Large intestine (tissue), 3 donors: ENCODE measurements at regions not wholly inside any gene's neighbourhood (a gene's known extent, or its start where the extent isn't known, plus 50 kb on each side); places are given as distances from the start of the nearest gene placed in this dataset.

Source experiments
- DNase-seq, 2 donors: peaks; one replicate each; pipeline versions ENCODE4 v3.0.0 to v3.0.0-alpha.2; 2013
- H3K27ac ChIP-seq: one replicate; pipeline ENCODE4 v1.5.1; 2013; ENCODE audit warnings: low read length
- H3K27me3 ChIP-seq: 2 replicates; pipeline ENCODE4 v1.6.1; 2013; ENCODE audit warnings: low read length; ENCODE audit not compliant: control insufficient read depth, insufficient read depth
- H3K36me3 ChIP-seq: 2 replicates; pipeline ENCODE4 v1.6.1; 2013; ENCODE audit warnings: low read length; ENCODE audit not compliant: control insufficient read depth, insufficient read depth
- H3K4me1 ChIP-seq: one replicate; pipeline ENCODE4 v1.6.1; 2013; ENCODE audit warnings: low read length; ENCODE audit not compliant: control insufficient read depth, insufficient read depth
- H3K4me3 ChIP-seq: one replicate; pipeline ENCODE4 v1.5.1; 2013; ENCODE audit warnings: low read length
- H3K9me3 ChIP-seq: one replicate; pipeline ENCODE4 v1.6.1; 2013; ENCODE audit warnings: mild to moderate bottlenecking, low read depth, low read length, moderate library complexity; ENCODE audit not compliant: control insufficient read depth
- WGBS: methylation state at CpG from one replicate; pipeline ENCODE4 v1.1.5; 2013; ENCODE audit warnings: low lambda C conversion rate; ENCODE audit not compliant: insufficient coverage; 5-methylcytosine and 5-hydroxymethylcytosine counted together

- Histone ChIP-seq H3K27ac (no peak overlapping the region), H3K4me3 (no peak overlapping the region), H3K9me3 (no peaks in the 10 kb centered on the region), H3K4me1 (no peaks in the 10 kb centered on the region), H3K36me3 (no peaks in the 10 kb centered on the region), H3K27me3 (no peaks in the 10 kb centered on the region)
- DNase-seq, result no peak
- WGBS, result no CpG with 5 or more reads among the region's 2 CpGs
Measured at GRCh38 chr3:5731100-5731499, 543.6 kb downstream of the EDEM1 start.

DNA sequence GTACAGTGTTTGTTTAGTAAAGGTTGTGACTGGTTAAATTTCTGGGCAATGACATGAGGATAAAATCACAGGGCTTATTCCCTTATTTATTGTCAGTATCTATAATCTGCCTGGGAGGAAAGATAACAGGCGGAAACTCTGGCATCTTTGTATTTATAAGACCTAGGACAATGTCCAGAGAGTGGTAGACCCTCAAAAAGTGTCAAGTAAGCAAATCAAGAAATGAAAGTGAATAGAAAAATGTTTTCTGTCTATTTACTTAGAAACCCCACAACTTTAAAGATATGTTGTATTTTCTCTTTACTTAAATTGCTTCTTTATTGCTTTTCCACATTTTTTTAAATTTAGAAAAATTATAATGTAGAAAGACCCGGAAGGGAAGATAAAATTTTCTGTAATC, 544.6 kb downstream of the EDEM1 start:
- DNase-seq, result no peak
- Histone ChIP-seq H3K4me3 (no peak overlapping the region), H3K9me3 (no peaks in the 10 kb centered on the region), H3K27me3 (no peaks in the 10 kb centered on the region), H3K4me1 (no peaks in the 10 kb centered on the region), H3K27ac (no peak overlapping the region), H3K36me3 (no peaks in the 10 kb centered on the region)
- WGBS, result 69% methylated on average over 2 of the region's 2 CpGs

DNA sequence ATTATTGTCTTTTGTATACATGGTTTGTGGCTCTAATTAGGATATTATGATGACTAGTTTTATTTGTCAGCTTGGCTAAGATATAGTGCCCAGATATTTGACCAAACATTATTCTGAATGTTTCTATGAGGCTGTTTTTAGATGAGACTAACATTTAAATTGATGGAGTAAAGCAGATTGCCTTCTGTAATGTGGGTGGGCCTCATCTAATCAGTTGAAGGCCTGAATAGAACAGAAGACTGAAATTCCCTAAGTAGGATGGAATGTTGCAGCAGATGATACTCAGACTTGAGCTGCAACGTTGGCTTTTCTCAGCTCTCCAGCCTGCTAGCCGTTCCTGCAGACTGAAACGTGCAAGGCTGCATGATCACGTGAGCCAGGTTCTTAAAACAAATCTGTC, 546.5 kb downstream of the EDEM1 start:
- WGBS, result 83% methylated on average over 3 of the region's 4 CpGs
- H3K27me3 ChIP-seq, result no peaks in the 10 kb centered on the region
- DNase-seq, result no peak
- H3K27ac ChIP-seq, result no peak overlapping the region
- no peaks in the 10 kb centered on the region for H3K9me3 ChIP-seq
- H3K36me3 ChIP-seq, result no peaks in the 10 kb centered on the region
- H3K4me3 ChIP-seq, result no peak overlapping the region
- no peaks in the 10 kb centered on the region for H3K4me1 ChIP-seq

DNA sequence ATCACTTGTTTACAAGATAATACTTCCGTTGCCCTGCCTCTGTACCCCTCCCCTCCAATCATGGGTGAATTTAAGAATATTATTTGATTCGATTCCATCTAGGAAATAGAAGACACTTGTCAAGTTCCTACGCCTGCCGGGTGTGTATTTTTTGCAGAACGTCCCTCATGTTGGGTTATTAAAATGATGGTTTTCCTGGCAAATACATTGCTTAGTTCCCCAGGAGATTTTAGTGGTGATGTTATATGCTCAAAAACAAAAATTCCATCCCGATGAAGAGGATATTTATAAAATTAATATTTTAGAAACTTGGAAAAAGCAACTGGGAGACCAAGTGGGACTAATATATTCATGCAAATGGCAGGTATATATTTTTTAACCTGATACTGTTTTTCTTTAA, 548.4 kb downstream of the EDEM1 start:
- WGBS, result 100% methylated on average over 1 of the region's 6 CpGs
- no peaks in the 10 kb centered on the region for H3K36me3 ChIP-seq
- H3K27ac ChIP-seq, result no peak overlapping the region
- DNase-seq, result no peak
- H3K4me1 ChIP-seq, result no peaks in the 10 kb centered on the region
- H3K27me3 ChIP-seq, result no peaks in the 10 kb centered on the region
- no peaks in the 10 kb centered on the region for H3K9me3 ChIP-seq
- H3K4me3 ChIP-seq, result no peak overlapping the region

- H3K27me3 ChIP-seq, result no peaks in the 10 kb centered on the region
- H3K4me1 ChIP-seq, result no peaks in the 10 kb centered on the region
- no peak overlapping the region for H3K27ac ChIP-seq
- no peaks in the 10 kb centered on the region for H3K9me3 ChIP-seq
- H3K36me3 ChIP-seq, result no peaks in the 10 kb centered on the region
- DNase-seq, result no peak
- 67% methylated on average over 3 of the region's 3 CpGs for WGBS
- no peak overlapping the region for H3K4me3 ChIP-seq
Measured at GRCh38 chr3:5739299-5739935, 551.9 kb downstream of the EDEM1 start.

GRCh38 chr3:5739949-5740348, 552.4 kb downstream of the EDEM1 start:
- Histone ChIP-seq H3K4me1 (no peaks in the 10 kb centered on the region), H3K36me3 (no peaks in the 10 kb centered on the region), H3K27ac (no peak overlapping the region), H3K9me3 (no peaks in the 10 kb centered on the region), H3K27me3 (no peaks in the 10 kb centered on the region), H3K4me3 (no peak overlapping the region)
- WGBS, result 100% methylated on average over 1 of the region's 2 CpGs
- DNase-seq, result no peak

DNA sequence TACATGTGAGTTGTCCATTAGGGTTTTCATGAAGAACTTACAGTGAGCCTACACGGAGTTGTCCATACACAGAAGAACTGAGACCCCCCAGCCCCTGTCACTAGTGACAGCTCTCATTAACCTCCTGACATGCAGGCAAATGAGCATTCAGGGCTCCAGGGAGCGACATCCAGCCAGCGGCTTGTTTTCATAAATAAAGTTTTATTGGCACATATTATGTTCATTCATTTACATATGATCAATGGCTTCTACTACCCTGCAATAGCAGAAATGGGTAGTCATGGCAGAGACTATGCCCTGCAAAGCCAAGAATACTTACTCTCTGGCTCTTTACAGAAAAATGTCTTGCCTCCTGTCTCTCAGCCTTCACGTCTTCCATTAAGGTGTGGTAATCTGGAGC, 553.5 kb downstream of the EDEM1 start:
- no peaks in the 10 kb centered on the region for H3K4me1 ChIP-seq
- WGBS, result no CpG with 5 or more reads among the region's 4 CpGs
- no peak overlapping the region for H3K4me3 ChIP-seq
- no peak overlapping the region for H3K27ac ChIP-seq
- H3K9me3 ChIP-seq, result no peaks in the 10 kb centered on the region
- no peaks in the 10 kb centered on the region for H3K27me3 ChIP-seq
- no peak for DNase-seq
- no peaks in the 10 kb centered on the region for H3K36me3 ChIP-seq

DNA sequence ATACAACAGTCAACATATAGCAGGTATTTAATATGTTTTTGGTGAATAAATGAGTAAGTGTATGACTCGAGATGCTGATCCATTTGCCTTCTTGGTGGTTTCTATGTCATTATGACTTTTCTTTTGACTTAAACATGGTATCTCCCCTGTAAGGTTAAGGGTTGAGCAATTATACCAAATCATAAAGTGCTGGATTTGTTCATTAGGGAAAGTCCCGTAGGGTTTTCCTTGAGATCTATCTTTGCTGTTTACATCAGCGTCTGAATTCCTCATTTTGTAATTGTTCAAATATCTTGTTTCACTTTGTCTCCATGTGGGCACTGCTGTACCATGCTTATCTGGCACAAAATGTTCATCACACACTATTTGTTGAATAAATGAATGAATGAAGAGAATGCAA, 562.6 kb downstream of the EDEM1 start:
- no peak overlapping the region for H3K4me3 ChIP-seq
- H3K36me3 ChIP-seq, result no peaks in the 10 kb centered on the region
- no peaks in the 10 kb centered on the region for H3K27me3 ChIP-seq
- no peak for DNase-seq
- no peak overlapping the region for H3K27ac ChIP-seq
- H3K4me1 ChIP-seq, result no peaks in the 10 kb centered on the region
- 83% methylated on average over 1 of the region's 3 CpGs for WGBS
- no peaks in the 10 kb centered on the region for H3K9me3 ChIP-seq

GRCh38 chr3:5750874-5751640, 563.5 kb downstream of the EDEM1 start:
- Histone ChIP-seq H3K9me3 (no peaks in the 10 kb centered on the region), H3K36me3 (no peaks in the 10 kb centered on the region), H3K4me3 (no peak overlapping the region), H3K4me1 (no peaks in the 10 kb centered on the region), H3K27me3 (no peaks in the 10 kb centered on the region), H3K27ac (no peak overlapping the region)
- WGBS, result 100% methylated on average over 3 of the region's 3 CpGs
- DNase-seq, result no peak

GRCh38 chr3:5754602-5755001, 567.1 kb downstream of the EDEM1 start:
- H3K4me1 ChIP-seq, result no peaks in the 10 kb centered on the region
- no peaks in the 10 kb centered on the region for H3K27me3 ChIP-seq
- WGBS, result no CpG with 5 or more reads among the region's 2 CpGs
- H3K4me3 ChIP-seq, result no peak overlapping the region
- H3K27ac ChIP-seq, result no peak overlapping the region
- no peaks in the 10 kb centered on the region for H3K9me3 ChIP-seq
- DNase-seq, result no peak
- no peaks in the 10 kb centered on the region for H3K36me3 ChIP-seq

- Histone ChIP-seq H3K27ac (no peak overlapping the region), H3K9me3 (no peaks in the 10 kb centered on the region), H3K4me3 (no peak overlapping the region), H3K36me3 (no peaks in the 10 kb centered on the region), H3K4me1 (no peaks in the 10 kb centered on the region), H3K27me3 (no peaks in the 10 kb centered on the region)
- DNase-seq, result no peak
- WGBS, result no CpG with 5 or more reads among the region's 4 CpGs
Measured at GRCh38 chr3:5756443-5756842, 568.9 kb downstream of the EDEM1 start.
